ENCODE measurements at regions not wholly inside any gene's neighbourhood (a gene's known extent, or its start where the extent isn't known, plus 50 kb on each side); places are given as distances from the start of the nearest gene placed in this dataset.
A peak's percentile ranks its signal among the peaks of the same experiment; 100 is the strongest.

- H3K4me3 Mint-ChIP-seq: no peak overlapping the region
- no peak overlapping the region for H3K27ac Mint-ChIP-seq
- H3K9me3 Mint-ChIP-seq: no peaks in the 10 kb centered on the region
- no peaks in the 10 kb centered on the region for H3K4me1 Mint-ChIP-seq
- peaks cover 24% of the 10 kb centered on the region for H3K27me3 Mint-ChIP-seq
- DNase-seq (no peak), ATAC-seq (no peak)
Observed at GRCh38 chr12:114226241-114226928, 179.6 kb downstream of the TBX5 start.

- no peak overlapping the region for H3K27ac Mint-ChIP-seq
- no peak for DNase-seq
- no peak for ATAC-seq
- H3K27me3 Mint-ChIP-seq: peaks cover 34% of the 10 kb centered on the region
- peaks cover 4 to 9% of the 10 kb centered on the region in 2 donors for H3K9me3 Mint-ChIP-seq
- no peak overlapping the region for H3K4me3 Mint-ChIP-seq
- no peaks in the 10 kb centered on the region for H3K4me1 Mint-ChIP-seq
Observed at GRCh38 chr12:114221957-114222630, 183.8 kb downstream of the TBX5 start.

GRCh38 chr12:114221136-114221833 is 184.7 kb downstream of the TBX5 start:
- H3K9me3 Mint-ChIP-seq: peaks cover 4 to 17% of the 10 kb centered on the region in 2 donors
- no peak for ATAC-seq

GRCh38 chr12:114220311-114220710 is 185.6 kb downstream of the TBX5 start:
- H3K4me3 Mint-ChIP-seq: no peak overlapping the region
- H3K27me3 Mint-ChIP-seq: peaks cover 40% of the 10 kb centered on the region
- H3K27ac Mint-ChIP-seq: no peak overlapping the region
- no peak for DNase-seq
- no peaks in the 10 kb centered on the region for H3K4me1 Mint-ChIP-seq
- no peak for ATAC-seq
- peaks cover 4 to 17% of the 10 kb centered on the region in 2 donors for H3K9me3 Mint-ChIP-seq

More at GRCh38 chr12:114221136-114221833, 184.7 kb downstream of the TBX5 start:
- Mint-ChIP-seq H3K27me3 (peaks cover 40% of the 10 kb centered on the region), H3K4me3 (no peak overlapping the region), H3K27ac (no peak overlapping the region), H3K4me1 (no peaks in the 10 kb centered on the region)
- no peak for DNase-seq

- no peak overlapping the region for H3K27ac Mint-ChIP-seq
- H3K9me3 Mint-ChIP-seq: peaks cover 4 to 17% of the 10 kb centered on the region in 2 donors
- H3K4me1 Mint-ChIP-seq: no peaks in the 10 kb centered on the region
- ATAC-seq (no peak), DNase-seq (no peak)
- H3K4me3 Mint-ChIP-seq: no peak overlapping the region
- peaks cover 22% of the 10 kb centered on the region for H3K27me3 Mint-ChIP-seq
Observed at GRCh38 chr12:114218136-114218535, 187.8 kb downstream of the TBX5 start.

GRCh38 chr12:114215746-114216145 is 190.2 kb downstream of the TBX5 start:
- Mint-ChIP-seq H3K27me3 (peaks cover 15% of the 10 kb centered on the region), H3K4me3 (no peak overlapping the region), H3K27ac (no peak overlapping the region), H3K4me1 (no peaks in the 10 kb centered on the region), H3K9me3 (peaks cover 4 to 17% of the 10 kb centered on the region in 2 donors)
- ATAC-seq: no peak
- no peak for DNase-seq

- Mint-ChIP-seq H3K27ac (peak overlapping the region in 1 of 2 donors; percentile 2), H3K9me3 (peaks cover 0 to 10% of the 10 kb centered on the region in 2 donors), H3K27me3 (peaks cover 8% of the 10 kb centered on the region), H3K4me3 (no peak overlapping the region), H3K4me1 (no peaks in the 10 kb centered on the region)
- ATAC-seq (no peak), DNase-seq (no peak)
Observed at GRCh38 chr12:114213055-114213581, 192.8 kb downstream of the TBX5 start.

- Mint-ChIP-seq H3K4me3 (no peak overlapping the region), H3K27ac (peak overlapping the region in 1 of 2 donors; percentile 85), H3K9me3 (no peaks in the 10 kb centered on the region), H3K27me3 (peaks cover 12% of the 10 kb centered on the region), H3K4me1 (no peaks in the 10 kb centered on the region)
- DNase-seq (no peak), ATAC-seq (no peak)
Observed at GRCh38 chr12:114209861-114210260, 196.1 kb downstream of the TBX5 start.

- Mint-ChIP-seq H3K27ac (no peak overlapping the region), H3K27me3 (peaks cover 12% of the 10 kb centered on the region), H3K4me3 (no peak overlapping the region), H3K9me3 (no peaks in the 10 kb centered on the region), H3K4me1 (no peaks in the 10 kb centered on the region)
- no peak for DNase-seq
- ATAC-seq: no peak
Observed at GRCh38 chr12:114206525-114206924, 199.4 kb downstream of the TBX5 start.

- DNase-seq (no peak), ATAC-seq (no peak)
- no peak overlapping the region for H3K27ac Mint-ChIP-seq
- no peaks in the 10 kb centered on the region for H3K4me1 Mint-ChIP-seq
- peaks cover 0 to 5% of the 10 kb centered on the region in 2 donors for H3K9me3 Mint-ChIP-seq
- no peak overlapping the region for H3K4me3 Mint-ChIP-seq
- H3K27me3 Mint-ChIP-seq: peaks cover 11% of the 10 kb centered on the region
Observed at GRCh38 chr12:114201794-114202193, 204.2 kb downstream of the TBX5 start.

- Mint-ChIP-seq H3K9me3 (peaks cover 0 to 5% of the 10 kb centered on the region in 2 donors), H3K4me1 (no peaks in the 10 kb centered on the region), H3K27me3 (peaks cover 11% of the 10 kb centered on the region), H3K4me3 (no peak overlapping the region), H3K27ac (no peak overlapping the region)
- DNase-seq (no peak), ATAC-seq (no peak)
Observed at GRCh38 chr12:114194956-114195355, 211.0 kb downstream of the TBX5 start.

- no peak for DNase-seq
- Mint-ChIP-seq H3K27me3 (peaks cover 11% of the 10 kb centered on the region), H3K4me1 (no peaks in the 10 kb centered on the region), H3K9me3 (peaks cover 0 to 6% of the 10 kb centered on the region in 2 donors), H3K27ac (no peak overlapping the region), H3K4me3 (no peak overlapping the region)
- ATAC-seq: no peak
Observed at GRCh38 chr12:114194066-114194465, 211.9 kb downstream of the TBX5 start.

- peaks cover 11% of the 10 kb centered on the region for H3K27me3 Mint-ChIP-seq
- H3K4me1 Mint-ChIP-seq: no peaks in the 10 kb centered on the region
- no peak overlapping the region for H3K4me3 Mint-ChIP-seq
- no peak overlapping the region for H3K27ac Mint-ChIP-seq
- H3K9me3 Mint-ChIP-seq: peaks cover 0 to 8% of the 10 kb centered on the region in 2 donors
- DNase-seq (no peak), ATAC-seq (no peak)
Observed at GRCh38 chr12:114193474-114193873, 212.5 kb downstream of the TBX5 start.

GRCh38 chr12:114192549-114192948 is 213.4 kb downstream of the TBX5 start:
- H3K9me3 Mint-ChIP-seq: peaks cover 0 to 8% of the 10 kb centered on the region in 2 donors
- H3K27ac Mint-ChIP-seq: no peak overlapping the region
- no peak for DNase-seq
- no peak overlapping the region for H3K4me3 Mint-ChIP-seq
- no peaks in the 10 kb centered on the region for H3K4me1 Mint-ChIP-seq
- ATAC-seq: no peak
- H3K27me3 Mint-ChIP-seq: peaks cover 11% of the 10 kb centered on the region

- H3K27me3 Mint-ChIP-seq: peaks cover 11% of the 10 kb centered on the region
- no peak overlapping the region for H3K4me3 Mint-ChIP-seq
- H3K4me1 Mint-ChIP-seq: no peaks in the 10 kb centered on the region
- ATAC-seq (no peak), DNase-seq (no peak)
- peaks cover 0 to 8% of the 10 kb centered on the region in 2 donors for H3K9me3 Mint-ChIP-seq
- H3K27ac Mint-ChIP-seq: no peak overlapping the region
Observed at GRCh38 chr12:114192013-114192412, 213.9 kb downstream of the TBX5 start.

GRCh38 chr12:114191581-114191980 is 214.4 kb downstream of the TBX5 start:
- no peaks in the 10 kb centered on the region for H3K4me1 Mint-ChIP-seq
- no peak for ATAC-seq
- H3K4me3 Mint-ChIP-seq: no peak overlapping the region
- peaks cover 12% of the 10 kb centered on the region for H3K27me3 Mint-ChIP-seq
- peaks cover 0 to 8% of the 10 kb centered on the region in 2 donors for H3K9me3 Mint-ChIP-seq
- no peak for DNase-seq
- no peak overlapping the region for H3K27ac Mint-ChIP-seq
